ENCODE measurements at regions not wholly inside any gene's neighbourhood (a gene's known extent, or its start where the extent isn't known, plus 50 kb on each side); places are given as distances from the start of the nearest gene placed in this dataset.

DNA sequence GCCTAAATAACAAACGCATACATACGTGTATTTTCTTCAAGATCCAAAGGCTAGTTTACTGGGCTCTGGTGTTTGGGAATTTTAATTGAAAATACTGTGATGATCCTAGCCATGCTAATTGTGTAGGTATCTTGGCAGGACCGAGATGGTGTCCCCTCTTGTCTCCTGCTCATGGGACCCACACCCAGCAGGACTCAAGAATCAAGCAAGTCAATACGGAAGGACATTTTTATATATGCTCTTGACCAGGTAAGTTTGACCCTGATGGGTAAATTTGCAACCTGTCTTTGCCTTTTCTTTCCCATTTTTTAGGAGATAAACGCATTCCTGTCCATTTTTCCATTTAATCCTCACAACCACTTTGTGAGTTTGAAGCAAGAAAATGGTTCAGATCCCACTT lies 111.8 kb upstream of the MYCN start:
- Histone ChIP-seq H3K4me1 (ENCODE audit: insufficient read depth, low read length) (no peaks in the 10 kb centered on the region), H3K27me3 (ENCODE audit: control insufficient read depth in 1 of 2, insufficient read depth in 2 of 2, low read length in 2 of 2) (no peaks in the 10 kb centered on the region), H3K4me3 (ENCODE audit: low read length) (no peak overlapping the region), H3K36me3 (ENCODE audit: insufficient read depth, low read length) (no peaks in the 10 kb centered on the region), H3K27ac (ENCODE audit: low read depth in 1 of 2, low read length in 2 of 2) (no peak overlapping the region), H3K9me3 (ENCODE audit: control insufficient read depth in 1 of 2, insufficient read depth in 1 of 2, low read length in 2 of 2) (no peaks in the 10 kb centered on the region)
- no peak for DNase-seq
- TF ChIP-seq, protein P1, sequence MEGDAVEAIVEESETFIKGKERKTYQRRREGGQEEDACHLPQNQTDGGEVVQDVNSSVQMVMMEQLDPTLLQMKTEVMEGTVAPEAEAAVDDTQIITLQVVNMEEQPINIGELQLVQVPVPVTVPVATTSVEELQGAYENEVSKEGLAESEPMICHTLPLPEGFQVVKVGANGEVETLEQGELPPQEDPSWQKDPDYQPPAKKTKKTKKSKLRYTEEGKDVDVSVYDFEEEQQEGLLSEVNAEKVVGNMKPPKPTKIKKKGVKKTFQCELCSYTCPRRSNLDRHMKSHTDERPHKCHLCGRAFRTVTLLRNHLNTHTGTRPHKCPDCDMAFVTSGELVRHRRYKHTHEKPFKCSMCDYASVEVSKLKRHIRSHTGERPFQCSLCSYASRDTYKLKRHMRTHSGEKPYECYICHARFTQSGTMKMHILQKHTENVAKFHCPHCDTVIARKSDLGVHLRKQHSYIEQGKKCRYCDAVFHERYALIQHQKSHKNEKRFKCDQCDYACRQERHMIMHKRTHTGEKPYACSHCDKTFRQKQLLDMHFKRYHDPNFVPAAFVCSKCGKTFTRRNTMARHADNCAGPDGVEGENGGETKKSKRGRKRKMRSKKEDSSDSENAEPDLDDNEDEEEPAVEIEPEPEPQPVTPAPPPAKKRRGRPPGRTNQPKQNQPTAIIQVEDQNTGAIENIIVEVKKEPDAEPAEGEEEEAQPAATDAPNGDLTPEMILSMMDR (IDR thresholded peaks at IDR 0.05): no peak
- H3K27me3 Mint-ChIP-seq: peaks cover 8% of the 10 kb centered on the region
- no peak overlapping the region for H3K27ac Mint-ChIP-seq
- H3K9me3 Mint-ChIP-seq: no peaks in the 10 kb centered on the region
- H3K4me1 Mint-ChIP-seq (ENCODE audit: low read depth): no peaks in the 10 kb centered on the region
- no peaks in the 10 kb centered on the region for H3K36me3 Mint-ChIP-seq (ENCODE audit: low read depth)
- POLR2A ChIA-PET: no interaction called here
- ATAC-seq (ENCODE audit: poor library complexity): no peak
- intact Hi-C loops (cut with DNase I, micrococcal nuclease): no loop called here
- CTCF ChIA-PET: no interaction called here
- H3K4me3 Mint-ChIP-seq: no peak overlapping the region

GRCh38 chr2:15829091-15829801 lies 111.1 kb upstream of the MYCN start:
- H3K4me3 ChIP-seq (ENCODE audit: low read length): no peak overlapping the region
- no peaks in the 10 kb centered on the region for H3K36me3 Mint-ChIP-seq (ENCODE audit: low read depth)
- no peak for ATAC-seq (ENCODE audit: poor library complexity)
- intact Hi-C loops (cut with DNase I, micrococcal nuclease): no loop called here
- H3K4me3 Mint-ChIP-seq: no peak overlapping the region
- CTCF ChIA-PET: no interaction called here
- POLR2A ChIA-PET: no interaction called here
- no peaks in the 10 kb centered on the region for H3K4me1 ChIP-seq (ENCODE audit: insufficient read depth, low read length)
- no peaks in the 10 kb centered on the region for H3K9me3 ChIP-seq (ENCODE audit: control insufficient read depth in 1 of 2, insufficient read depth in 1 of 2, low read length in 2 of 2)
- no peaks in the 10 kb centered on the region for H3K9me3 Mint-ChIP-seq
- no peak overlapping the region for H3K27ac Mint-ChIP-seq
- H3K27me3 ChIP-seq (ENCODE audit: control insufficient read depth in 1 of 2, insufficient read depth in 2 of 2, low read length in 2 of 2): no peaks in the 10 kb centered on the region
- DNase-seq: no peak
- no peak overlapping the region for H3K27ac ChIP-seq (ENCODE audit: low read depth in 1 of 2, low read length in 2 of 2)
- peaks cover 8% of the 10 kb centered on the region for H3K27me3 Mint-ChIP-seq
- no peaks in the 10 kb centered on the region for H3K36me3 ChIP-seq (ENCODE audit: insufficient read depth, low read length)
- no peaks in the 10 kb centered on the region for H3K4me1 Mint-ChIP-seq (ENCODE audit: low read depth)
- TF ChIP-seq, protein P1 (IDR thresholded peaks at IDR 0.05): no peak

DNA sequence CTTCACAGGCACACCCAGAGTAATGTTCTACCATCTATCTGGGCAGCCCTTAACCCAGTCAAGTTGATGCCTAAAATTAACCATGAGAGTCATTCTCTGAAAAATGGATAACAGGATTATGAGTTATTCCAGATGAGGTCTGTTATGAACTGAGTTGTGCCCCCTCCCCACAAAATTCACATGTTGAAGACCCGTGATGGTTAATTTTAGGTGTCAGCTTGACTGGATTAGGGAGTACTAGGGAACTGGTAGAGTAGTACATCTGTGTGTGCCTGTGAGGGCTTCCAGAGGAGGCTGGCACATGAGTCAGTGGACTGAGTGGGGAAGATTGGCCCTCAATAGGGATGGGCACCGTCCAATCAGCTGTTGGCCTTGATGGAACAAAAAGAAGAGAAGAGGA lies 110.4 kb upstream of the MYCN start:
- no peaks in the 10 kb centered on the region for H3K9me3 Mint-ChIP-seq
- no peak overlapping the region for H3K4me3 ChIP-seq (ENCODE audit: low read length)
- intact Hi-C loops (cut with DNase I, micrococcal nuclease): no loop called here
- H3K4me1 Mint-ChIP-seq (ENCODE audit: low read depth): no peaks in the 10 kb centered on the region
- H3K9me3 ChIP-seq (ENCODE audit: control insufficient read depth in 1 of 2, insufficient read depth in 1 of 2, low read length in 2 of 2): no peaks in the 10 kb centered on the region
- no peak overlapping the region for H3K27ac Mint-ChIP-seq
- POLR2A ChIA-PET: no interaction called here
- no peaks in the 10 kb centered on the region for H3K27me3 ChIP-seq (ENCODE audit: control insufficient read depth in 1 of 2, insufficient read depth in 2 of 2, low read length in 2 of 2)
- no peaks in the 10 kb centered on the region for H3K4me1 ChIP-seq (ENCODE audit: insufficient read depth, low read length)
- H3K27ac ChIP-seq (ENCODE audit: low read depth in 1 of 2, low read length in 2 of 2): no peak overlapping the region
- DNase-seq (no peak), ATAC-seq (ENCODE audit: poor library complexity) (no peak)
- CTCF ChIA-PET: no interaction called here
- no peaks in the 10 kb centered on the region for H3K36me3 ChIP-seq (ENCODE audit: insufficient read depth, low read length)
- TF ChIP-seq, protein P1 (IDR thresholded peaks at IDR 0.05): no peak
- no peak overlapping the region for H3K4me3 Mint-ChIP-seq
- no peaks in the 10 kb centered on the region for H3K36me3 Mint-ChIP-seq (ENCODE audit: low read depth)
- peaks cover 8% of the 10 kb centered on the region for H3K27me3 Mint-ChIP-seq
